HG02571 (cell line): ENCODE measurements at regions not wholly inside any gene's neighbourhood (a gene's known extent, or its start where the extent isn't known, plus 50 kb on each side); places are given as distances from the start of the nearest gene placed in this dataset.
"Not testable (repeated sequence)": the region's sequence is repeated elsewhere in the genome, so short reads cannot be mapped to it uniquely, and the experiment has no call there.

Experiments
- ATAC-seq: cut with Tn5 transposase; IDR thresholded peaks from one replicate; pipeline ENCODE4 v1.9.1; 2021; ENCODE audit warnings: mild to moderate bottlenecking, moderate library complexity; ENCODE audit not compliant: unreplicated experiment

DNA sequence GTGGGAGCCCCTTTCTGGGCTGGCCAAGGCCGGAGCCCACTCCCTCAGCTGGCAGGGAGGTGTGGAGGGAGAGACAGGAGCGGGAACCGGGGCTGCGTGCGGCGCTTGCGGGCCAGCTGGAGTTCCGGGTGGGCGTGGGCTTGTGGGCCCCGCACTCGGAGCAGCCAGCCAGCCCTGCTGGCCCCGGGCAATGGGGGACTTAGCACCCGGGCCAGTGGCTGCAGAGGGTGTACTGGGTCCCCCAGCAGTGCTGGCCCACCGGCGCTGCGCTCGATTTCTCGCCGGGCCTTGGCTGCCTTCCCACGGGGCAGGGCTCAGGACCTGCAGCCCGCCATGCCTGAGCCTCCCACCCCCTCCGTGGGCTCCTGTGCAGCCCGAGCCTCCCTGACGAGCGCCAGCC, 1082.5 kb downstream of the PCDH17 start:
- not testable (repeated sequence) for ATAC-seq

DNA sequence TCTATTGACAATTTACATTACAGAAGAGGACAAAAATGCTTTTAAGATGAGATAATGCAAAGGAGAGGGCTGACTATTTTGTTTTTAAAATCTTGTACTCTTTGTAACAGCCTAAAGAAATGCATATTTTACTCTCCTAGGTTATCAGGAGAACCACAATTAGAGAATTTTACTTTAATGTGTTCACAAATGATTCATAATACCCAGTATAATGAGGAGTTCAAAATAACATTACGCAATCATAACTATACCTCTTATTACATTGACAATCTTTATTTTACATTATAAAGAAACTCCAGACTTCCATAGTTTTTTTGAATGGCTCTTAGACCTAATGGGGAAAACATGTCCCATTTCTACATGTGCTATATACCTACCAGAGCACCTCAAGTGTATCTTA, 1089.7 kb downstream of the PCDH17 start:
- no peak for ATAC-seq

DNA sequence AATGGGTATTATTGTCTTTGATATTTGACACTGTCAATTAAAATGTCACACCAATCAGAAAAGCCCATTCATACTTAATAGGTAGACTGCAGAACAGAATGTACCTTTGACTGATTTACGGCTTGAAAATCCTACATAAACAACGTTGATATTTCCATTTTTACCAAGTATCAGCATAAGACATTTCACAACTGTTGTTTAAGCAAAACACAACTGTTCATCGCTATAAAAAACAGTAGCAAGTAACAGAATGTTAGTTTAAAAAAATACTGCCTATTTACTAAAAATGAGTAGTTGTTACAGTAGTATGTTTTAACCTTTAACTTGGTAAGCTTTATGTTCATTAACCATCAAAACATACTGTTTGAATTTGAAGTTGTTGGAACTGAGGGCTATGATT, 1096.6 kb downstream of the PCDH17 start:
- ATAC-seq, result no peak

DNA sequence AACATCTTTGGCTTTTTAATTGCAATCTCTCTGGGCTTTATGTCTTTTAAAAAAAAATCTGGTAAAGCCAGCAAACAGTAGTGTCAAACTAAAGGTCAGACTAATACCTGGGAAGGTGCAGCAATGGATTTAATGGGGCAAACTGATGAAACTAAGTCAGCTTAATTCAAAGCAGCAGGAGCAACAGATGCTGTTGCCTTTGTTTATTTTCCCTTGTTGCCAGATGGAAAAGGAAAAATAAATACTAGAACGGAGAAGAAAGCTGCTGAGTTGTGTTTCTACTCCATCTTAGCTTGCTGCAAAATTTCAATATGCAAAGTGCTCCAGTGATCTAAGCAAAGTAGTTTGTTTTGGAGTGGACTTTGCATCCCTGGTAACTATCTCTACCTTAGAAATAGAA, 1097.8 kb downstream of the PCDH17 start:
- ATAC-seq, result no peak

DNA sequence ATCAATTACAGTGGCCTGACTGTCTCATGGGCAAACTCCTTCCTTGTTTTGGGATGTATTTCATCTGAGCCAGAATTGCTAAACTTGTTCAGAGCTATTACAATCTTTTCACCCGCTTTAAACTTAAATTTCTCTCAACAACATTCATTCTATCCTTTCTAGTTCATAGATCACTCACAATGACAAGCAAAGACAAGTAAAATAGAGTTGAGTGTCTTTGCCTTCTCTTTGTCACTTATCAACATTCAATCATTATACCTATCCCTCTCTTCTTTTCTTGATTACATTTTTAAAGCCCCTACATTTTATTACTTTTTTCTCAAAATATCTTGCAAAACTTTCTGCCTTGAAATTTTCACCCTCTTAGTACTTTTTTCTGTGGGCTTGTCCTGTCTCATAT, 1113.1 kb downstream of the PCDH17 start:
- no peak for ATAC-seq

DNA sequence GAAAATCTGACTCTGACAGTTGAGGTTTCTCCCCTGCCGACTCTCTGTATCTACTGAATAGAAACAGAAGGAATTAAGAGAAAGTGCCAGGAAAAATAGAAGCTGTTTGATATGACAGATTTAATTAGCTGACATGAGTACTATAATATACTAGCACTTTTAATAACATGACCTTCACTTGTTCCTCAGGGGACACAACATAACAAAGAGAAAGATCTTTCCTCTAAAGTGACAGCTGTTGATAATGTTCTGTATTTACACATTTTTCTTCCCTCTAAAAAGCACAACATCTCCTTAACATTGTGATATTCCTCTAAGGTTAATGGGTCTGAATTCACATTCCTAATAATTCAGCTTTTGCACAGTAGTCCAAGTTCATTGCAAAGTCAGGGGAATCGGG, 1136.0 kb downstream of the PCDH17 start:
- ATAC-seq, result no peak

DNA sequence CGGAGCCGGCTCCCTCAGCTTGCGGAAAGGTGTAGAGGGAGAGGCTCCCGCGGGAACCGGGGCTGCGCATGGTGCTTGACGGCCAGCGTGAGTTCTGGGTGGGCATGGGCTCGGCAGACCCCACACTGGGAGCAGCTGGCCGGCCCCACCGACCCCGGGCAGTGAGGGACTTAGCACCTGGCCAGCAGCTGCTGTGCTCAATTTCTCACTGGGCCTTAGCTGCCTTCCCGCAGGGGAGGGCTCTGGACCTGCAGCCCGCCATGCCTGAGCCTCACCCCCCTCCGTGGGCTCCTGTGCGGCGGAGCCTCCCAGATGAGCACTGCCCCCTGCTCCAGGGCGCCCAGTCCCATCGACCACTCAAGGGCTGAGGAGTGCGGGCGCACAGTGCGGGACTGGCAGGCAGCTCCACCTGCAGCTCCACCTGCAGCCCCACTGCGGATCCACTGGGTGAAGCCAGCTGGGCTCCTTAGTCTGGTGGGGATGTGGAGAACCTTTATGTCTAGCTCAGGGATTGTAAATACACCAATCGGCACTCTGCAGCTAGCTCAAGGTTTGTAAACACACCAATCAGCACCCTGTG, 1141.8 kb downstream of the PCDH17 start:
- ATAC-seq, result no peak

DNA sequence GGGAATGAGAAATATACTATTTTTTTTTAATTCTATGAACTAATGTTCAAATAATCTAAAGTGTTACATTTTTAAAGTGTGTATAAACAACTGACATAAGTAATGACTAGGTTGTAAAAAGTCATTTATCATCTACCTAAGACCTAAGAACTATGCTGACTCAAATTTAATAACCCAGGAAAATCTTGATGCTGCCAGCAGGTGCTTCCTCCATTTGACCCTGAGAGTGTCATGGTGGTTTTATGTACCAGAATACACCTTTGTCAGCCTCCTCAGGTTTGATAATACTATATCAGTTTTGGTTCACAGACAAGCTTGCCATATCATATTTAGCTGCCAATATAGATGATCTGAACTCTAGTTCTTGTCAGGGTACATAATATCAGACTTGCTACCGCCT, 1151.2 kb downstream of the PCDH17 start:
- ATAC-seq, result no peak

DNA sequence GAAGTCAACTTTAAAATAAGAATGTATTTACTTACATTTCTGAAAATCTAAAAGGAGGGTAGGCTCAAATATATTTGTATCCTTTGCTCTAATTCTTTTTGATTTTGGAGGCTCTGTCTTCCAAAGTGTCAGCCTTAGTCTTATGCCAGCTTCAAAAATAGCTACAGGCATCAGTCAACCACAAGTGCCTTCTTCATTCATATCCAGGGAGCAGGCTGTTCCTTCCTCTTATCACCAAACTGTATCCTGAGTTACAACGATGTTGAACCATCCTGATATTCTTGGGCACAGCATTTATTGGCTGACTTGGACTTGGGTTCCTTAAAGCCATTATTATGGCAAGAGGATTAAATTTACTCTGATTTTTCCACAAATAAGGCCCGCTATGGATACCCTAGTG, 1161.3 kb downstream of the PCDH17 start:
- no peak for ATAC-seq

DNA sequence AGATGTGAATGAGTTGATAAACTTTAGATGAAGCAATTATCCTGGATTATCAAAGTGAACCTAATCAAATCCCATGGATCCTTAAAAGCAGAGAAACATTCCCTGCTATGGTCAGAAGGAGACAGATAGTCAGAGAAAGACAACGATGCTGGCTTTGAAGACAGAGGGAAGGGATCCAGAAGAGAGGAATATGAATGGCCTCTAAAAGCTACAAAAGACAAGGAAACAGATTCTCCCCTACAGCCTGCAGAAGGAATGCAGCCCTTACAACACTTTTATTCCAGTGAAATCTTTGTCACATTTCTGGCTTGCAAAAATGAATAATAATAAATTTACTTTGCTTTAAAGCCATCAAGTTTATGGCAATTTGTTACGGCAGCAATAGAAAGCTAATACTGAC, 1164.2 kb downstream of the PCDH17 start:
- no peak for ATAC-seq

DNA sequence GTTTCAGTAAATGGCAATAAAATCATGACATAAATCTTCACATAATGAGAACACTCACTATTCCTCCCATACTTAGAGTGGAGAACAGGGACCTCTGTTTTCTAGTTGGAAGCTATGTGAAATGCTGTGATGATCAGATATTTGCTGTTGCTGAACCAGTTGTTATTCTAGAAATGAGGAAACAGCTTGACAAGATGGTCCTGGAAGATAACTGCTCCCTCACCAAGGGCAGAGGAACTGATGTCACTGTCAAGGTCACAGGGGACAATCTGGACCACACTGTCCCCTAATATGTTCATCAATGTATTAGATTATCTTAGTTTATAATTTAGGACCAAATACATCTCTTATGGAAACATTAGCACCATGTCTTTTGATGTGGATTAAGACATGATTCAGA, 1173.3 kb downstream of the PCDH17 start:
- no peak for ATAC-seq

DNA sequence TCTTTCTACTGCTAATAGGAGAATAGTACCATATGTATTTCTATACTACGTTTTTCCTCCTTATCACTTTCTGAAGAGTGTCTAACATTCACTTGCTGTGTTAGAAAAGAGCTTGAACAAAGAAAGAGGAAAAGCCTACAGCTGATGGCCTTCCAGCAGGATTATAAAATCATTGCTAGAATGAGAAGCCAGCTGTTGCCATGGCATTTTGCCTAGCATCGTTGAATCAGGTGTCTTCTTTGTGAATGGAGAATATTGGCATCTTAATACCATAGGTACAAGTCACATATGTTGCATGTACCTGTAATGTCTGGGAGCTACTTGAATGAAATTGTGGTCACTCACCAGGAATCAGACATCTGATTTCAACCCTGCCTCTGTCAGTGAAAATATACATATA, 1174.9 kb downstream of the PCDH17 start:
- ATAC-seq, result no peak

DNA sequence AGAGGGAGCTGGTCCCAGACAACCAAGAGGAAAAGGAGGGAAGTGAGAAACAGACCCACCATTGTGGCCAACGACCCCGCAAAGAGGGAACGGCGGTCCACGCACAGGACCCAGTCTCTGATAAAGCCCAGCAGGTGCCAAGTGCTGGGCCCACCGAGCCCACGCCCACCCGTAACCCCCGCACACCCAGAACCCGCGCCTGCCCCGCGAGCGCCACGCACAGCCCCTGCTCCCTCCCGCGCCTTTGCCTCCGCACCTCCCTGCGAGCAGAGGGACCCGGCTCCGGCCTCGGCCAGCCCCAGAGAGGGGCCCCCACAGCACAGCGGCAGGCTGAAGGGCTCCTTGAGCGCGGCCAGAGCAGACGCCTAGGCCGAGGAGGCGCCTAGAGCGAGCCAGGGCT, 1192.2 kb downstream of the PCDH17 start:
- no peak for ATAC-seq

DNA sequence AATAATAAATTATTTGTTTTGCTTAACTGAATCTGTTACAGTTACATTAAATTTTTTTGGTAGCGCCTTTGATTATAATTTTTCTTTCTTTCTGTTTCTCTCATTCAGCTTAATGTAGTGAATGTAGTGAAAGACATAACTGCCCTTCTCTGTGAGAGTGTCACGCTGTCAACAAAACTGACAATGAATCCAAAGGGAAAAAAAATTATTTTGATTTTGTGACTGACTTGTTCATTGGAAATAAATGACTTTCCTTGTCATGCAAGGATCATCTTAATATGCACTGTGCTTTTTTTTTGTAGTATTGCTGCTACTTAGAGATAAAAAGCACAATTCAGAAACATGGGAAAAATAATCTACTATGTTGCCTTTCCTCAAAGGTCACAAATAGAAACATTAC, 1196.4 kb downstream of the PCDH17 start:
- ATAC-seq, result no peak

DNA sequence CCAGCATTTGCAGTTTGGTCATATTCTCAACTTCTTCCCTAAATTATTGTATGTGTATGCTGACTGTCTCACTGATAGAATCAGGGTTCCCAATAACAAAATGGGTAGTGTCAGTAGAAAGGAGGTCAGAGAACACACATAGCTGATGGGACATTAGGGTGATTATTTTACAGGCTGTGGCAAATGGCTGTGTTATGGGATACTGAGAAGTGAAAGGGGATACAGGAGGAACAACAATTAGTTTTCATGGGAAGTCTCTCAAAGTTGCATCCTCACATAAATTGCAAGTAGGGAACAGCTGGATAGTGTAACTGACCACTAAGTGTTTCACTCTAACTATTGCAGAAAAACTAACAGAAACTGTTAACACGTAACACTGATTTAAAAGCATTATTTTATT, 1199.3 kb downstream of the PCDH17 start:
- no peak for ATAC-seq

DNA sequence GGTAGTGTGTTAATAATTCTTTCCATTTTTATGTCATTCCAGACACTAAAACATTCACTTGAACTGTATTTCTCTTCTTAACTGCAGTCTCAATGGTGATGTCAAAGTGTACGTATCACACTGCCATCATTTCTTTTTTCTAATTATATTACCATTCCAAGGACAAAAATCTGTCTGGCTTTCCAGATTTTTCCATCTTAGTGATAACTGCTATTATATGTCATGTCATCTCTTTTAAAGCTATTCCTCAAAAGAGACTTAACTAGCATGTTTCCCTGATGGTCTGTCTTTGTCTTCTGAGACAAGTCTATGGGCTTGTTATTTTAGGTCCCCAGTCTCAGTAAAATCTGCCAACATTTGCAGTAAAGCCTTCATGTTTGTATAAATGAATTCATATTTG, 1207.1 kb downstream of the PCDH17 start:
- ATAC-seq, result no peak

DNA sequence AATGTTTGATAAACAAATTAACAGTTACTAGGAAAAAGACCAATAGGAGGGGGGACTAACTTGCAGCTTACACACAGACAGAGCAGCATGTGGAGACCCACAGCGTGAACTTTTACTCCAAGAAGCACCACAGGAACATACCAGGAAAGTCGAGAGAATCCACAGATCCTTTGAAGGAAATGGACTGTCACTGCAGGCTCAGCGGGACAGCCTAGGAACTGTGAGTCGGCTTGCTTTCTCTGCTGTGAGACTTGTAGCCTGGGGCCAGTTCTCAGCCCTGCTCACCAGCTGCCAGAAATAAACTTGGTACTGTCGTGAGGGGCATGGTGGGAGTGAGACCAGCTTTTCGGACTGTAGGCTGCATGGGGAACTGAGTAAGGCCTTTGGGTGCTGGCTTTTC, 1211.5 kb downstream of the PCDH17 start:
- ATAC-seq, result no peak

DNA sequence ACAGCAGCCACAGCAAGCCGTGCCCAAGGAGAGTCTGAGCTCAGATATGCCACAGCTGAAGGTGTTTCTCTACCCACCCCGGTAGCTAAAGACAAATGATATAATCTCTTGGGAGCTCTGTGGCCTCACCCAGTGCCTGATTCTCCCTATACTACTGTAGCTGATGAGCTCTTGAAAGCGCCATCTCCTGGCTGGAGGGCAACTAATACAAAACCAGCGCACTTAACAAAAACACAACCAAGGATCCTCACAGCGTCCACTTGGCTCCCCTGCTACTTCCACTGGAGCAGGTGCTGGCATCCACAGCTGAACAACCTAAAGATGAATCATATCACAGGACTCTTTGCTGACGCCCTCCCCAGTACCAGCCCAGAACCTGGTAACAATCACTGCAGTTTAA, 1212.0 kb downstream of the PCDH17 start:
- no peak for ATAC-seq

DNA sequence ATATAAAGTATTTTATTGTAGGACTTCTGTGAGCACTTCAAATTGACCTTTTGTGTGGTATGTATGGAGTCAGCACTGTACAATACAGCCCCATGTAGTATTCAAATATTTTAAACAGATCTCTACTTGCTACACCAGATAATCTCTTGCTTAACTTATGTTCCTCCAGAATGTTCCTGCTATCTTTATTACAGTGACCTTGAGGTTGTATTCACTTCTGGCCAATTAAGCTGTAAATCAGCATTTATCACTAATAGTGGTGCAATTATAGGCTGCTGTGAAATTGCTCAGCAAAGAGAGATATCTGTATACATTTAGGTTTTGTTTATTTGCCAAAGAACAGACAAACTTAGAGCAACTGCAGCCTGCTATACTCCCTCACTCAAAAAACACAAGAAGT, 1218.6 kb downstream of the PCDH17 start:
- ATAC-seq, result no peak

DNA sequence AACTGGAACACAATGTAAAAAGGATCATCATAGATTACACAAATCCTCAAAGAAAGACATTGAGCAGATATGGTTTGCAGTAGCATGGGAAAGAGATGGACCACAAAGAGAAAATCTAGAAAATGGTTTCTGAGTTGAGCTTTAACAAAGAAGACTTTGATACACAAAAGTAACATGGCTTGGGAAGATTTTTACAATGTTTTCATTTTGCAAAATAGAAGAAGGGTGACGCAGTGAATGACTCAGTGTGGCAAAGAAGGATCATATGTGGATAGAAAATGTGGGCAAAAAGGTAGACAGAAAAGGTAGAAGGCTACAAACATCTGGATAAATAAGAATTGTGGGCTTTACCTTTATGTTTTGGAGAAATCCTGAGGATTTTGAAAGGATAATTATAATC, 1220.5 kb downstream of the PCDH17 start:
- no peak for ATAC-seq

DNA sequence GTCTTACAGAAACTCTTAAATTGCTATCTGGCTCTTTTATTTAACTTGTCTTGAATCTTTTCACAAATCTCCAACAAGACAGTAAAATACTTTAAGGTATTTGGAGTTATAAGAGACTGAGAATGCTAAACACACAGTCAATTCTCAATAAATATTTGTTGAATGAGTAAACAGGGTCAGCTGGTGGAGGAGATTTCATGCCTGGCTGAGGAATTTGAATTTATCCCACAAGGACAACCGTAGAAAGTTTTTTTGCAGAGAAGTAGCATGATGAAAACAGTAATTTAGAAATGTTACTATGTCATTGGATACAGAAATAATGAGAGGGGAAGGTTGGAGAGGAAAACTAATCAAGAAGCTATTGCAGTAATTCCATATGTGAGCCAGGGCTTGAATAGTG, 1223.7 kb downstream of the PCDH17 start:
- ATAC-seq, result no peak

DNA sequence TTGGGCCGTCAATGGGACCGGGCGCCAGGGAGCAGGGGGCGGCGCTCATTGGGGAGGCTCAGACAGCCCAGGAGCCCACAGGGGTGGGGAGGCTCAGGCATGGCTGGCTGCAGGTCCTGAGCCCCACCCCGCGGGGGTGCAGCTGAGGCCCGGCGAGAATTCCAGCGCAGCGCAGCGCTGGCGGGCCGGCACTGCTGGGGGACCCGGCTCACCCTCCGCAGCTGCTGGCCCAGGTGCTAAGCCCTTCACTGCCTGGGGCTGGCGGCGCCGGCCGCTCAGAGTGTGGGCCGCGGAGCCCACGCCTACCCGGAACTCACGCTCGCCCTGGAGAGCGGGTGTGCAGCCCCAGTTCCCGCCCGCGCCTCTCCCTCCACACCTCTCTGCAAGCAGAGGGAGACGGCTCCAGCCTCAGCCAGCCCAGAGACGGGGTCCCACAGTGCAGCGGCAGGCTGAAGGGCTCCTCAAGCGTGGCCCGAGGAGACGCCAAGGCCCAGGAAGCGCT, 1227.4 kb downstream of the PCDH17 start:
- no peak for ATAC-seq

DNA sequence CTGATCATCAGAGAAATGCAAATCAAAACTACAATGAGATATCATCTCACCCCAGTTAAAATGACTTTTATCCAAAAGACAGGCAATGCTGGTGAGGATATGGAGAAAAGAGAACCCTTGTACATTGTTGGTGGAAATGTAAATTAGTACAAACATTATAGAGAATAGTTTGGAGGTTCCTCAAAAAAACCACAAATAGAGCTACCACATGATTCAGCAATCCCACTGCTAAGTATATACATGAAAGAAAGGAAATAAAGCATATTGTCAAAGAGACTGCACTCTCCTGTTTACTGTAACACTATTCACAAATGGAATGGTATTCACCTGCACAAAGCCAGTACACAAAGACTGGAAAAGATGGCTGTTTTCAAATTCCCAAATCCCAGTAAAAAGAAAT, 1233.7 kb downstream of the PCDH17 start:
- no peak for ATAC-seq

DNA sequence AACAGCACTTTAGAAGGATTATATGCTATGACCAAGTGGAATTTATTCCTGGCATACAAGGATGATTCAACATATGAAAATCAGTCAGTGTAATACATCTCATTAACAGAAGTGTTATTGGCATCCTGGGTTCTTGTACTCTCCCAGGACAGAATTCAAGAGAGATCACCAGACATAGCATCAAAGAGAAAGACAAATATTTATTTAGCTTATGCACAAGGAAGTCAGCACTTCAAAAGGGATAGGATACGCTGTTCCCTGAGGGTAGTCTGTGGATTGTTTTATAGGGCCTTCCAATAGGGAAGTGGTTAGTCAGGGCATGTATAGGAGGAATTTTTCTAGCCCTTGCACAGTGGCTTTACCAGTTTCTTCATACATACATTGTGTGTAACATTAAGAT, 1238.0 kb downstream of the PCDH17 start:
- ATAC-seq, result no peak
